ENCODE measurements at regions not wholly inside any gene's neighbourhood (a gene's known extent, or its start where the extent isn't known, plus 50 kb on each side); places are given as distances from the start of the nearest gene placed in this dataset.

DNA sequence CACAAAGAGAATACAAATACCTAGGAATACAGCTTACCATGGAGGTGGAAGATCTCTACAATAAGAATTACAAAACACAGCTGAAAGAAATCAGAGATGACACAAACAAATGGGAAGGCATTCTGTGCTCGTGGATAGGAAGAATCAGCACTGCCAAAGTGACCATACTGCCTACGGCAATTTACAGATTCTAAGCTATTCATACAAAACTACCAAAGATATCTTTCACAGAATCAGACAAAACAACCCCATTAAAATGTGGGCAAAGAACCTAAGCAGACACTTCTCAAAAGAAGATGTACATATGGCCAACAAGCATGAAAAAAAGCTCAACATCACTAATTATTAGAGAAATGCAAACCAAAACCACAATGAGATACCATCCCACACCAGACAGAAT is 133.2 kb upstream of the SSTR4 start:
- no peaks in the 10 kb centered on the region for H3K36me3 ChIP-seq (ENCODE audit: control insufficient read depth in 2 of 2, insufficient read depth in 2 of 2, low read length in 2 of 2)
- H3K4me1 ChIP-seq (ENCODE audit: control insufficient read depth in 2 of 2, insufficient read depth in 2 of 2, low read length in 2 of 2), result no peaks in the 10 kb centered on the region
- no peaks in the 10 kb centered on the region for H3K9me3 ChIP-seq (ENCODE audit: control insufficient read depth in 2 of 2, low read length in 2 of 2)
- H3K9ac ChIP-seq (ENCODE audit: low read depth in 1 of 2, low read length in 2 of 2), result no peak overlapping the region
- no peak overlapping the region for H3K27ac ChIP-seq (ENCODE audit: low read depth in 2 of 2, low read length in 2 of 2)
- no peaks in the 10 kb centered on the region for H3K27me3 ChIP-seq (ENCODE audit: control insufficient read depth in 2 of 2, insufficient read depth in 2 of 2, low read length in 2 of 2)
- H3K4me3 ChIP-seq (ENCODE audit: low read length in 2 of 2), result no peak overlapping the region

DNA sequence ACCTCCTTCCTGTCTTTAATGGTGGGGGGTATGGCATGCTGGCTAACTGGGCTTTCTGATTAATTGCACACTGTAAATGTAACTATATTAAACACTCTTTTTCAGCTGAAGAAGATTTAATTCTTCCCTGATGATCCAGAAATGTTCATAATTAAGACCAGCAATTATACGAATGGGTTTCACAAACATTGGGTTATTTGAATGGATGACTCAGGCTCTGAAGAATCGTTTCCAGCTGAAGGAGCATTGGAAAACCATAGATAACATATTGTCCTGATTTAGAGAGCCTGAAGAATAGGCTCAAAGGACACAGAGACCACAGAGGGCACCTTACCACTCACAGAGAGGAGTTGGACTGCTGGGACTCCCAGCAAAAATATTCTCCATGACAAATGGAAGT is 130.7 kb upstream of the SSTR4 start:
- no peak overlapping the region for H3K4me3 ChIP-seq (ENCODE audit: low read length in 2 of 2)
- H3K9ac ChIP-seq (ENCODE audit: low read depth in 1 of 2, low read length in 2 of 2), result no peak overlapping the region
- no peaks in the 10 kb centered on the region for H3K36me3 ChIP-seq (ENCODE audit: control insufficient read depth in 2 of 2, insufficient read depth in 2 of 2, low read length in 2 of 2)
- H3K27me3 ChIP-seq (ENCODE audit: control insufficient read depth in 2 of 2, insufficient read depth in 2 of 2, low read length in 2 of 2), result no peaks in the 10 kb centered on the region
- no peaks in the 10 kb centered on the region for H3K9me3 ChIP-seq (ENCODE audit: control insufficient read depth in 2 of 2, low read length in 2 of 2)
- no peaks in the 10 kb centered on the region for H3K4me1 ChIP-seq (ENCODE audit: control insufficient read depth in 2 of 2, insufficient read depth in 2 of 2, low read length in 2 of 2)
- H3K27ac ChIP-seq (ENCODE audit: low read depth in 2 of 2, low read length in 2 of 2), result no peak overlapping the region

DNA sequence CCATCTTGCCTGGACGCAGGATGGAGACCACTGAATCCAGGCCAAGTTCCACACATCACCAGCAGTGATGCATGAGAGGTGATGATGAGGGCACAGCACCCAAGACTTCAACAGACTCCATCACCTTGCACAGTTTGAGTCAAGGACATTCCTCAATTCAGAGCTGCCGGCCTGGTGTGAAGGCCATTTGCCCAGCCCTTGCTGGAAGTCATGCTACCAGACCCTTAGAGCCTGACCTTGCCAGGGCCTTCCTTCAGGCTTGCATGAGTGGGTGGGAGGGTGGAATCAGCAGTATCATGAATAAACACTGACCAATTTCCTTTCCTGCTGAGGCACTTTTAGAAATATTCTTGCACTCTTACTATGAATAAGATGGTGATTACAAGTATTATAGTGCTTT is 130.2 kb upstream of the SSTR4 start:
- Histone ChIP-seq H3K4me3 (ENCODE audit: low read length in 2 of 2) (no peak overlapping the region), H3K36me3 (ENCODE audit: control insufficient read depth in 2 of 2, insufficient read depth in 2 of 2, low read length in 2 of 2) (no peaks in the 10 kb centered on the region), H3K27me3 (ENCODE audit: control insufficient read depth in 2 of 2, insufficient read depth in 2 of 2, low read length in 2 of 2) (no peaks in the 10 kb centered on the region), H3K9me3 (ENCODE audit: control insufficient read depth in 2 of 2, low read length in 2 of 2) (no peaks in the 10 kb centered on the region), H3K9ac (ENCODE audit: low read depth in 1 of 2, low read length in 2 of 2) (no peak overlapping the region), H3K4me1 (ENCODE audit: control insufficient read depth in 2 of 2, insufficient read depth in 2 of 2, low read length in 2 of 2) (no peaks in the 10 kb centered on the region), H3K27ac (ENCODE audit: low read depth in 2 of 2, low read length in 2 of 2) (no peak overlapping the region)

DNA sequence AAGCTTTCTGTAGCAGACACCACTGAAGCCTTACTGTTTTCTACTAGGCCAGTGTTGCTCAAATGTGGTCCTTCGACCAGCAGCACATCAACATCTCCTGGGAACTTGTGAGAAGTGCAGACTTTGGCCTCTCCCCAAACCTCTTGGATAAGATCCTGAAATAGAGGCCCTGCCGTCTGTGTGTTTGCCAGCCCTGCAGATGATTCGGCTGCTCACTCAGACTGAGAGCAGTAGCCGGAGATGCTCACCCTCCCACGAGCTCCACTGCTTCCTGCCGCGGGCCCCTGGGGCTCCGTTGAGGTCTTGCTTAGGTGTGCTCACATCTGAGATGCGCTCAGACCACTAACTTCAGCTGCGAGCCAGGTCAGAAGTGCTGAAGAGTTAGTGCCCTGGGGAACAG is 129.5 kb upstream of the SSTR4 start:
- Histone ChIP-seq H3K4me1 (ENCODE audit: control insufficient read depth in 2 of 2, insufficient read depth in 2 of 2, low read length in 2 of 2) (no peaks in the 10 kb centered on the region), H3K27ac (ENCODE audit: low read depth in 2 of 2, low read length in 2 of 2) (no peak overlapping the region), H3K4me3 (ENCODE audit: low read length in 2 of 2) (no peak overlapping the region), H3K9me3 (ENCODE audit: control insufficient read depth in 2 of 2, low read length in 2 of 2) (no peaks in the 10 kb centered on the region), H3K27me3 (ENCODE audit: control insufficient read depth in 2 of 2, insufficient read depth in 2 of 2, low read length in 2 of 2) (no peaks in the 10 kb centered on the region), H3K36me3 (ENCODE audit: control insufficient read depth in 2 of 2, insufficient read depth in 2 of 2, low read length in 2 of 2) (no peaks in the 10 kb centered on the region), H3K9ac (ENCODE audit: low read depth in 1 of 2, low read length in 2 of 2) (no peak overlapping the region)

DNA sequence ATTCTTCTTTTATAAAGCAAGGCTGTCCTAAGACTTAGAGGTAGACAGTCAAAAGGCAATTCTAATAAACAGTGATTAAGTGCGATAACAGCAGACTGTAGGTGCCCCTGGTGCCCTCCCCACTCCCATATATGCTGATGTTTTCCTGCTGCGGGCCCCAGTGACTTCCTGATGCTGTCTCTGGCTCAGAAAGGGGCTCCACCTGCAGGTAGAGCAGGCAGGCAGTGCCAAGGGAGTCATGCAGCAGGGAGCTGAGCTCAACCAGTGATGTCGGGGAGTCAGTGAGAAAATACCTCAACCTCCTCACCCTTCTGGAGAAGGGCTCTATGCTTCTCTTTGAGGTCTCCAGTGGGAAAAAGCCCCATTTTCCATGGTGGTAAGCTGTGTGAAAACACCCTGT is 126.7 kb upstream of the SSTR4 start:
- Histone ChIP-seq H3K4me1 (ENCODE audit: control insufficient read depth in 2 of 2, insufficient read depth in 2 of 2, low read length in 2 of 2) (no peaks in the 10 kb centered on the region), H3K9ac (ENCODE audit: low read depth in 1 of 2, low read length in 2 of 2) (no peak overlapping the region), H3K27me3 (ENCODE audit: control insufficient read depth in 2 of 2, insufficient read depth in 2 of 2, low read length in 2 of 2) (no peaks in the 10 kb centered on the region), H3K36me3 (ENCODE audit: control insufficient read depth in 2 of 2, insufficient read depth in 2 of 2, low read length in 2 of 2) (no peaks in the 10 kb centered on the region), H3K9me3 (ENCODE audit: control insufficient read depth in 2 of 2, low read length in 2 of 2) (no peaks in the 10 kb centered on the region), H3K4me3 (ENCODE audit: low read length in 2 of 2) (no peak overlapping the region), H3K27ac (ENCODE audit: low read depth in 2 of 2, low read length in 2 of 2) (no peak overlapping the region)

DNA sequence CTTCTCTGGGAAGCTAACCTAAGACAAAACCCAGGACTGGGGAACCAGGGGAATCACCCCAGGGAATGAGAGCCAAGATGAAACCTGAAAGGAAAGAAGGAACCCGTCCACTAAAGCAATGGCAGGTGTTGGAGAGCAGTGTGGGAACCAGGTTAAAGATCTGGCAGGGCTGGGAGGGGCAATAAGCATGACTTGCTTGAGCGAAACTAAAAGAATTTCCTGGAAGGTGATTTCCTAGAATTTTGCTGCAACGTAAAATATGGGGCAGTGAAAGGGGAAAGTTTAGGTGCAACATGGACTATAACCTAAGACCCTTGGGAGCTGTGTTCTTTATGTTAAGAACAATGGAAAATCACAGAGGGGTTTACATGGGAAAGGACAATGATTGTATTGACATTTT is 126.2 kb upstream of the SSTR4 start:
- no peaks in the 10 kb centered on the region for H3K9me3 ChIP-seq (ENCODE audit: control insufficient read depth in 2 of 2, low read length in 2 of 2)
- H3K36me3 ChIP-seq (ENCODE audit: control insufficient read depth in 2 of 2, insufficient read depth in 2 of 2, low read length in 2 of 2), result no peaks in the 10 kb centered on the region
- no peak overlapping the region for H3K9ac ChIP-seq (ENCODE audit: low read depth in 1 of 2, low read length in 2 of 2)
- H3K27me3 ChIP-seq (ENCODE audit: control insufficient read depth in 2 of 2, insufficient read depth in 2 of 2, low read length in 2 of 2), result no peaks in the 10 kb centered on the region
- no peaks in the 10 kb centered on the region for H3K4me1 ChIP-seq (ENCODE audit: control insufficient read depth in 2 of 2, insufficient read depth in 2 of 2, low read length in 2 of 2)
- H3K27ac ChIP-seq (ENCODE audit: low read depth in 2 of 2, low read length in 2 of 2), result no peak overlapping the region
- H3K4me3 ChIP-seq (ENCODE audit: low read length in 2 of 2), result no peak overlapping the region

DNA sequence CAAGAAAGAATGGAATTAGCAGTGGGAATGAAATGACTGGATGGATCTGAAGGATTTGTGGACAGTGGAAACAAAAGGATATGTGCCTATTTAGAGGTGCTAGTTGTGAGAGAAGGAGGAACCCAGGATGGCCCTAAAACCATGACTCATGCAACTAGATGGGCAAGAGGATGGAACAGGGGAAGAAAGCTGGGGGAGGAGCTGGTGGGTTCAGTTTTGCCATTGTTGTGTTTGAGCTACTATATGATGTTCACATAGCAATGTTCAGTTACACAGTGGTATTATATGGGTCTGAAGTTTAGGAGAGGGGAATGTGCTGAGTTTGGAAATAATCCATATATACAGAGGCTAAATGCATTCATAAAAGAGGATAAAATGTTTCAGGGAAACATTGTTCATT is 125.7 kb upstream of the SSTR4 start:
- H3K36me3 ChIP-seq (ENCODE audit: control insufficient read depth in 2 of 2, insufficient read depth in 2 of 2, low read length in 2 of 2), result no peaks in the 10 kb centered on the region
- no peaks in the 10 kb centered on the region for H3K9me3 ChIP-seq (ENCODE audit: control insufficient read depth in 2 of 2, low read length in 2 of 2)

DNA sequence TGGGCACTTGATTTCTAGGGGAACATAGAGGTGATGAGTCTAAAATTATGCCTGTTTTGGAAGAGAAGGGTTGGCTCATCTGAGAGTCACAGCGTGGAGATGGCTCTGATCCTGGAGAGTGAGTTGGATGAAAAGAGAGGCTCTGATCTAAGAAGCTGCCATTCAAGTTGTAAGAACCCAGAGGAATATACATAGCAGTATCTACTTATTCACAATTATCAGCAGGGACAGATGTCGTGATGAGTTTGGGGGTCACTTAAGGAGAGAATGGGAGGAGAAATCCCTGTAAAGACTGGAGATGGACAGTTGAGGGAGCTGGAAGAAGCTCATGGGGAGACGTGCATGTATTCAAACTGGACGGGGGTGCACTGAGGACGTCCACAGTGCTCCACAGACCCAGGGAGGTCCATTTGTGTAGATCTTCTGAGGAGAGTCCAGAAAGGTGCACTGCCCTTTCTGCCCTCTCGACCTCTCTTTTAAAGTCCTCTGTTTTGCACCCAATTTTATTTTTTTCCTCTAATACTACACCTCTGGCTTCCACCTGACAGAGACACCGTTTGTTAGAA is 124.7 kb upstream of the SSTR4 start:
- H3K4me3 ChIP-seq (ENCODE audit: low read length in 2 of 2), result no peak overlapping the region
- H3K9ac ChIP-seq (ENCODE audit: low read depth in 1 of 2, low read length in 2 of 2), result no peak overlapping the region
- no peaks in the 10 kb centered on the region for H3K9me3 ChIP-seq (ENCODE audit: control insufficient read depth in 2 of 2, low read length in 2 of 2)
- no peak overlapping the region for H3K27ac ChIP-seq (ENCODE audit: low read depth in 2 of 2, low read length in 2 of 2)
- H3K4me1 ChIP-seq (ENCODE audit: control insufficient read depth in 2 of 2, insufficient read depth in 2 of 2, low read length in 2 of 2), result no peaks in the 10 kb centered on the region
- H3K27me3 ChIP-seq (ENCODE audit: control insufficient read depth in 2 of 2, insufficient read depth in 2 of 2, low read length in 2 of 2), result no peaks in the 10 kb centered on the region
- no peaks in the 10 kb centered on the region for H3K36me3 ChIP-seq (ENCODE audit: control insufficient read depth in 2 of 2, insufficient read depth in 2 of 2, low read length in 2 of 2)

More for the DNA sequence above, 125.7 kb upstream of the SSTR4 start:
- Histone ChIP-seq H3K27me3 (ENCODE audit: control insufficient read depth in 2 of 2, insufficient read depth in 2 of 2, low read length in 2 of 2) (no peaks in the 10 kb centered on the region), H3K27ac (ENCODE audit: low read depth in 2 of 2, low read length in 2 of 2) (no peak overlapping the region), H3K4me1 (ENCODE audit: control insufficient read depth in 2 of 2, insufficient read depth in 2 of 2, low read length in 2 of 2) (no peaks in the 10 kb centered on the region), H3K9ac (ENCODE audit: low read depth in 1 of 2, low read length in 2 of 2) (no peak overlapping the region), H3K4me3 (ENCODE audit: low read length in 2 of 2) (no peak overlapping the region)

DNA sequence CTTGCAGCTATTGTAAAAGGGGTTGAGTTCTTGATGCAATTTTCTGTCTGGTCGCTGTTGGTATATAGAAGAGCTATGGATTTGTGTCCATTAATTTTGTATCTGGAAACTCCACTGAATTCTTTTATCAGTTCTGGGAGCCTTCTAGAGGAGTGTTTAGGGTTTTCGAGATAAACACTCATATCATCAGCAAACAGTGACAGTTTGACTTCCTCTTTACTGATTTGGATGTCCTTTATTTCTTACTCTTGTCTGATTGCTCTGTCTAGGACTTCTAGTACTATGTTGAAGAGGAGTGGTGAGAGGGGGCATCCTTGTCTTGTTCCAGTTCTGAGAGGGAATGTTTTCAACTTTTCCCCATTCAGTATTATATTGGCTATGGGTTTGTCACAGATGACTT is 120.8 kb upstream of the SSTR4 start:
- H3K27me3 ChIP-seq (ENCODE audit: control insufficient read depth in 2 of 2, insufficient read depth in 2 of 2, low read length in 2 of 2), result no peaks in the 10 kb centered on the region
- H3K4me3 ChIP-seq (ENCODE audit: low read length in 2 of 2), result no peak overlapping the region
- no peak overlapping the region for H3K9ac ChIP-seq (ENCODE audit: low read depth in 1 of 2, low read length in 2 of 2)
- no peaks in the 10 kb centered on the region for H3K36me3 ChIP-seq (ENCODE audit: control insufficient read depth in 2 of 2, insufficient read depth in 2 of 2, low read length in 2 of 2)
- H3K9me3 ChIP-seq (ENCODE audit: control insufficient read depth in 2 of 2, low read length in 2 of 2), result no peaks in the 10 kb centered on the region
- no peaks in the 10 kb centered on the region for H3K4me1 ChIP-seq (ENCODE audit: control insufficient read depth in 2 of 2, insufficient read depth in 2 of 2, low read length in 2 of 2)
- H3K27ac ChIP-seq (ENCODE audit: low read depth in 2 of 2, low read length in 2 of 2), result no peak overlapping the region

DNA sequence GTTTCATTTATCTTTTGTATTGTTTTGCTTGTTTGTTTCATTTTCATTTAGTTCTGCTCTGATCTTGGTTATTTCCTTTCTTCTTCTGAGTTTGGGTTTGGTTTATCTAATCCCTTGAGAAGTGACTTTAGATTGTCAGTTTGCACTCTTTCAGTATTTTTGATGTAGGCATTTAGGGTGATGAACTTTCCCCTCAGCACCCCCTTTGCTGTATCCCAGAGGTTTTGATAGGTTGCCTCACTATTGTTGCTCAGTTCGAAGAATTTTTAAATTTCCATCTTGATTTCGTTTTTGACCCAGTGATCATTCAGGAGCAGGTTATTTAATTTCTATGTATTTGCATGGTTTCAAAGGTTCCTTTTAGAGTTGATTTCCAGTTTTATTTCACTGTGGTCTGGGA is 119.6 kb upstream of the SSTR4 start:
- no peaks in the 10 kb centered on the region for H3K9me3 ChIP-seq (ENCODE audit: control insufficient read depth in 2 of 2, low read length in 2 of 2)
- no peaks in the 10 kb centered on the region for H3K27me3 ChIP-seq (ENCODE audit: control insufficient read depth in 2 of 2, insufficient read depth in 2 of 2, low read length in 2 of 2)
- H3K4me1 ChIP-seq (ENCODE audit: control insufficient read depth in 2 of 2, insufficient read depth in 2 of 2, low read length in 2 of 2), result no peaks in the 10 kb centered on the region
- no peak overlapping the region for H3K4me3 ChIP-seq (ENCODE audit: low read length in 2 of 2)
- no peak overlapping the region for H3K9ac ChIP-seq (ENCODE audit: low read depth in 1 of 2, low read length in 2 of 2)
- no peaks in the 10 kb centered on the region for H3K36me3 ChIP-seq (ENCODE audit: control insufficient read depth in 2 of 2, insufficient read depth in 2 of 2, low read length in 2 of 2)
- H3K27ac ChIP-seq (ENCODE audit: low read depth in 2 of 2, low read length in 2 of 2), result no peak overlapping the region
